Gastrocnemius medialis (tissue), 4 donors: ENCODE measurements at regions not wholly inside any gene's neighbourhood (a gene's known extent, or its start where the extent isn't known, plus 50 kb on each side); places are given as distances from the start of the nearest gene placed in this dataset.

Source experiments
- CTCF ChIP-seq, 5 experiments: fragments of 450-650 bp in 3 of 5; fragments of 200-600 bp in 2 of 5; sonication (generic) in 2 of 5; IDR thresholded peaks in 4 of 5; conservative IDR thresholded peaks in 1 of 5; 1 replicate in 4 of 5; 2 replicates in 1 of 5; pipeline ENCODE4 v1.5.1; 2016 to 2019; ENCODE audit warnings: antibody characterized with exemption in 5 of 5, mild to moderate bottlenecking in 3 of 5, moderate library complexity in 3 of 5
- POLR2A ChIP-seq, 2 donors: fragments of 450-650 bp; IDR thresholded peaks; one replicate each; pipeline ENCODE4 v1.6.1; 2017; ENCODE audit warnings: antibody characterized with exemption in 2 of 2, mild to moderate bottlenecking in 2 of 2, moderate library complexity in 2 of 2

DNA sequence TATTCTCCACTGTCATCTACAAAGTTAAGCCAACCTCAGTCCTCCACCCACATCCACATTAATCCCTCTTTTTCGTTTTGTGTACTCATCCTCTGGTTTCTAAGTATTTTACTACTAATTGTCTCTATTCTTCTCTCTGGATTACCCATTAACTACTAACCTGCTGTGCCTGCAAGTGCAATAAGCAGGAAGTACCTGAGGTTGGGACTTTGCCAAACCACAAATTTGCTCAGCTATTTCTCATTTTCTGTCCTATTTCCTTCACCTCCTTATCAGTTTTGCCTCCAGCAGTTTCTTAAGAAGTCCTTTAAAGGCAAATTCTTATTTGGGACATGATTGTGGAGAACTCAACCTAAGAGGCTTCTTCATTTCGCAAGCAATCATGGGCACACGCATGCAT lies 1708.9 kb downstream of the SLITRK5 start:
- TF ChIP-seq CTCF (IDR thresholded peaks at IDR 0.05 in 4 of 5, conservative IDR thresholded peaks at IDR 0.05 in 1 of 5) (no peak), POLR2A (IDR thresholded peaks at IDR 0.05) (no peak)
